ENCODE measurements at regions not wholly inside any gene's neighbourhood (a gene's known extent, or its start where the extent isn't known, plus 50 kb on each side); places are given as distances from the start of the nearest gene placed in this dataset.

GRCh38 chr18:45374878-45375630 is 240.2 kb upstream of the SLC14A2 start:
- no peak for DNase-seq
- Histone ChIP-seq H3K4me3 (no peak overlapping the region), H3K36me3 (no peaks in the 10 kb centered on the region), H3K9me3 (no peaks in the 10 kb centered on the region), H3K4me1 (peaks cover 26 to 40% of the 10 kb centered on the region in 2 donors), H3K27ac (no peak overlapping the region), H3K27me3 (no peaks in the 10 kb centered on the region)
- intact Hi-C loops (cut with DNase I; ENCODE audit: low total_unique reads) (no loop called here), in situ Hi-C loops (cut with MboI; ENCODE audit: low sequenced_read_pairs in 4 of 4) (loop anchor here in 2 of 4 donors (25.0 kb wide), 3 partner anchors 313 to 1238 kb away; no protein-coding TSS in a partner anchor)
- TF ChIP-seq CTCF (IDR thresholded peaks at IDR 0.05 in 4 of 5, conservative IDR thresholded peaks at IDR 0.05 in 1 of 5) (no peak), POLR2A (IDR thresholded peaks at IDR 0.05) (no peak)
- ATAC-seq, result no peak

- intact Hi-C loops (cut with DNase I; ENCODE audit: low total_unique reads) (no loop called here), in situ Hi-C loops (cut with MboI; ENCODE audit: low sequenced_read_pairs in 4 of 4) (loop anchor here in 2 of 4 donors (25.0 kb wide), 3 partner anchors 314 to 1239 kb away; no protein-coding TSS in a partner anchor)
- ATAC-seq, result no peak
- Histone ChIP-seq H3K27me3 (no peaks in the 10 kb centered on the region), H3K4me1 (peaks cover 26 to 40% of the 10 kb centered on the region in 2 donors), H3K4me3 (no peak overlapping the region), H3K27ac (no peak overlapping the region), H3K36me3 (no peaks in the 10 kb centered on the region), H3K9me3 (no peaks in the 10 kb centered on the region)
- TF ChIP-seq POLR2A (IDR thresholded peaks at IDR 0.05), result no peak
- no peak for DNase-seq
Measured at GRCh38 chr18:45376193-45376592, 239.1 kb upstream of the SLC14A2 start.

- no peak overlapping the region for H3K4me3 ChIP-seq
- peak overlapping the region in 2 of 4 donors; percentile 14 to 68 for H3K27ac ChIP-seq
- ATAC-seq (no peak), DNase-seq (no peak)
- intact Hi-C loops (cut with DNase I; ENCODE audit: low total_unique reads) (no loop called here), in situ Hi-C loops (cut with MboI; ENCODE audit: low sequenced_read_pairs in 4 of 4) (loop anchor here in 2 of 4 donors (25.0 kb wide), 3 partner anchors 316 to 1241 kb away; no protein-coding TSS in a partner anchor)
- TF ChIP-seq POLR2A (IDR thresholded peaks at IDR 0.05) (no peak), CTCF (IDR thresholded peaks at IDR 0.05 in 4 of 5, conservative IDR thresholded peaks at IDR 0.05 in 1 of 5) (no peak)
- no peaks in the 10 kb centered on the region for H3K27me3 ChIP-seq
- H3K4me1 ChIP-seq, result peaks cover 26 to 37% of the 10 kb centered on the region in 2 donors
- H3K9me3 ChIP-seq, result no peaks in the 10 kb centered on the region
- no peaks in the 10 kb centered on the region for H3K36me3 ChIP-seq
Measured at GRCh38 chr18:45378308-45378707, 237.0 kb upstream of the SLC14A2 start.

- H3K27ac ChIP-seq, result peak overlapping the region; percentile 6 to 68 (median 18)
- intact Hi-C loops (cut with DNase I; ENCODE audit: low total_unique reads) (no loop called here), in situ Hi-C loops (cut with MboI; ENCODE audit: low sequenced_read_pairs in 4 of 4) (loop anchor here in 2 of 4 donors (25.0 kb wide), 3 partner anchors 317 to 1242 kb away; no protein-coding TSS in a partner anchor)
- TF ChIP-seq CTCF (IDR thresholded peaks at IDR 0.05 in 4 of 5, conservative IDR thresholded peaks at IDR 0.05 in 1 of 5) (no peak), POLR2A (IDR thresholded peaks at IDR 0.05) (no peak)
- no peak overlapping the region for H3K4me3 ChIP-seq
- no peaks in the 10 kb centered on the region for H3K27me3 ChIP-seq
- DNase-seq, result no peak
- peak; percentile 48 to 60 for ATAC-seq
- H3K4me1 ChIP-seq, result peaks cover 26 to 36% of the 10 kb centered on the region in 2 donors
- no peaks in the 10 kb centered on the region for H3K9me3 ChIP-seq
- H3K36me3 ChIP-seq, result no peaks in the 10 kb centered on the region
Measured at GRCh38 chr18:45378933-45379332, 236.3 kb upstream of the SLC14A2 start.

GRCh38 chr18:45379903-45380302 is 235.4 kb upstream of the SLC14A2 start:
- Histone ChIP-seq H3K9me3 (no peaks in the 10 kb centered on the region), H3K27me3 (no peaks in the 10 kb centered on the region), H3K27ac (peak overlapping the region in 1 of 4 donors; percentile 68), H3K36me3 (no peaks in the 10 kb centered on the region), H3K4me3 (no peak overlapping the region), H3K4me1 (peaks cover 26 to 40% of the 10 kb centered on the region in 2 donors)
- DNase-seq (no peak), ATAC-seq (no peak)
- in situ Hi-C loops (cut with MboI; ENCODE audit: low sequenced_read_pairs in 4 of 4) (loop anchor here (5.0 to 25.0 kb wide), 6 partner anchors 103 to 1243 kb away; no protein-coding TSS in a partner anchor), intact Hi-C loops (cut with DNase I; ENCODE audit: low total_unique reads) (loop anchor here (5.0 to 10.0 kb wide), 4 partner anchors 58 to 1755 kb away; partner anchors contain the start of gene SETBP1)
- TF ChIP-seq POLR2A (IDR thresholded peaks at IDR 0.05) (no peak), CTCF (IDR thresholded peaks at IDR 0.05 in 4 of 5, conservative IDR thresholded peaks at IDR 0.05 in 1 of 5) (no peak)
